DMS114 treated with DMSO at 0.1 percent for 48 hours (cell line): ENCODE measurements at regions not wholly inside any gene's neighbourhood (a gene's known extent, or its start where the extent isn't known, plus 50 kb on each side); places are given as distances from the start of the nearest gene placed in this dataset.

ENCODE experiments used
- DNase-seq: peaks from one replicate; lab custom pipeline; 2025; ENCODE audit not compliant: unreplicated experiment; lab: John Stamatoyannopoulos, UW

- no peak for DNase-seq
These were observed 691.9 kb downstream of the UQCRFS1 start for GRCh38 chr19:28520998-28521568.

GRCh38 chr19:28519952-28520861, 692.7 kb downstream of the UQCRFS1 start:
- DNase-seq = no peak

- no peak for DNase-seq
These were observed 693.7 kb downstream of the UQCRFS1 start for GRCh38 chr19:28519218-28519779.

- DNase-seq = no peak
These were observed 696.5 kb downstream of the UQCRFS1 start for GRCh38 chr19:28516415-28516872.

- DNase-seq = no peak
These were observed 698.8 kb downstream of the UQCRFS1 start for GRCh38 chr19:28514166-28514565.

GRCh38 chr19:28511655-28512054, 701.3 kb downstream of the UQCRFS1 start:
- no peak for DNase-seq

- DNase-seq = no peak
These were observed 703.7 kb downstream of the UQCRFS1 start for GRCh38 chr19:28509079-28509895.

GRCh38 chr19:28508666-28509065, 704.3 kb downstream of the UQCRFS1 start:
- DNase-seq = no peak

GRCh38 chr19:28505933-28506332, 707.0 kb downstream of the UQCRFS1 start:
- DNase-seq = no peak

- DNase-seq = no peak
These were observed 707.8 kb downstream of the UQCRFS1 start for GRCh38 chr19:28505134-28505533.

- DNase-seq = no peak
These were observed 708.2 kb downstream of the UQCRFS1 start for GRCh38 chr19:28504727-28505126.

- DNase-seq = no peak
These were observed 708.8 kb downstream of the UQCRFS1 start for GRCh38 chr19:28504139-28504538.

GRCh38 chr19:28502879-28503734, 709.8 kb downstream of the UQCRFS1 start:
- no peak for DNase-seq

GRCh38 chr19:28501976-28502375, 711.0 kb downstream of the UQCRFS1 start:
- no peak for DNase-seq

- no peak for DNase-seq
These were observed 711.8 kb downstream of the UQCRFS1 start for GRCh38 chr19:28500982-28501630.

- DNase-seq = no peak
These were observed 712.7 kb downstream of the UQCRFS1 start for GRCh38 chr19:28500296-28500695.

GRCh38 chr19:28498404-28498976, 714.5 kb downstream of the UQCRFS1 start:
- no peak for DNase-seq

GRCh38 chr19:28497887-28498286, 715.1 kb downstream of the UQCRFS1 start:
- DNase-seq = no peak

GRCh38 chr19:28497137-28497536, 715.8 kb downstream of the UQCRFS1 start:
- no peak for DNase-seq
